SK-N-SH (cell line): ENCODE measurements at regions not wholly inside any gene's neighbourhood (a gene's known extent, or its start where the extent isn't known, plus 50 kb on each side); places are given as distances from the start of the nearest gene placed in this dataset.

ENCODE experiments used
- CTCF ChIA-PET: fragments of 300-600, 350-600 bp; formaldehyde crosslinking; extraction: SDS; loops from one replicate; lab custom pipeline; 2021; lab: Yijun Ruan, JAX
- POLR2A ChIA-PET: fragments of 350-600 bp; sonication (Branson Sonifier 250); formaldehyde crosslinking; extraction: SDS; loops from one replicate; lab custom pipeline; 2020; ENCODE audit warnings: antibody characterized with exemption, inconsistent platforms; lab: Yijun Ruan, JAX
- DNase-seq: peaks from one replicate; pipeline ENCODE4 v3.0.0; 2012
- H2AFZ ChIP-seq: fragments of 200-600 bp; sonication (generic); 2 replicates; pipeline ENCODE4 v1.8.1; 2016; ENCODE audit warnings: antibody characterized with exemption, mild to moderate bottlenecking, low read depth
- H3F3A ChIP-seq: fragments of 200-600 bp; sonication (generic); replicated peaks from 2 replicates; pipeline ENCODE3; 2016; ENCODE audit warnings: antibody characterized with exemption, mild to moderate bottlenecking; ENCODE audit not compliant: insufficient read depth
- H3K27ac ChIP-seq, 2 experiments: fragments of 200-500 bp in 1 of 2; fragments of 200-600 bp in 1 of 2; sonication (Bioruptor generic) in 1 of 2; sonication (generic), shearing (Covaris generic) in 1 of 2; 2 replicates each; pipeline versions ENCODE4 v1.5.1 to v1.6.1; 2014 to 2016; ENCODE audit warnings: low read depth in 2 of 2, inconsistent platforms in 1 of 2, low read length in 1 of 2, mild to moderate bottlenecking in 1 of 2, mixed read lengths in 1 of 2
- H3K27me3 ChIP-seq: fragments of 200-600 bp; sonication (generic), shearing (Covaris generic); 2 replicates; pipeline ENCODE4 v1.6.1; 2016; ENCODE audit warnings: mixed run types; ENCODE audit not compliant: insufficient read depth
- H3K36me3 ChIP-seq, 2 experiments: fragments of 200-500 bp in 1 of 2; fragments of 200-600 bp in 1 of 2; sonication (Bioruptor generic) in 1 of 2; sonication (generic) in 1 of 2; replicated peaks in 1 of 2; 2 replicates each; pipeline versions ENCODE3 to v1.5.1; 2014 to 2016; ENCODE audit warnings: low read length in 1 of 2, mild to moderate bottlenecking in 1 of 2; ENCODE audit not compliant: insufficient read depth in 2 of 2, control insufficient read depth in 1 of 2
- H3K4me1 ChIP-seq, 2 experiments: fragments of 200-500 bp in 1 of 2; fragments of 200-600 bp in 1 of 2; sonication (Bioruptor generic) in 1 of 2; sonication (generic), shearing (Covaris generic) in 1 of 2; 2 replicates each; pipeline versions ENCODE4 v1.5.1 to v1.6.1; 2014 to 2016; ENCODE audit warnings: low read depth in 1 of 2, low read length in 1 of 2, mixed run types in 1 of 2; ENCODE audit not compliant: insufficient read depth in 2 of 2, control insufficient read depth in 1 of 2
- H3K4me2 ChIP-seq: fragments of 200-600 bp; sonication (generic), shearing (Covaris generic); 2 replicates; pipeline ENCODE4 v1.6.1; 2017; ENCODE audit warnings: mixed run types
- H3K4me3 ChIP-seq, 2 experiments: fragments of 200-500 bp in 1 of 2; fragments of 200-600 bp in 1 of 2; sonication (Bioruptor generic) in 1 of 2; sonication (generic), shearing (Covaris generic) in 1 of 2; 2 replicates each; pipeline versions ENCODE4 v1.5.1 to v1.8.1; 2014 to 2016; ENCODE audit warnings: low read depth in 2 of 2, inconsistent platforms in 1 of 2, low read length in 1 of 2, mild to moderate bottlenecking in 1 of 2, mixed read lengths in 1 of 2, moderate library complexity in 1 of 2
- H3K79me2 ChIP-seq: fragments of 200-600 bp; sonication (generic); 2 replicates; pipeline ENCODE4 v1.8.1; 2017; ENCODE audit warnings: mild to moderate bottlenecking; ENCODE audit not compliant: insufficient read depth
- H3K9ac ChIP-seq: fragments of 200-600 bp; sonication (generic); 2 replicates; pipeline ENCODE4 v1.6.1; 2017; ENCODE audit warnings: mixed run types
- H3K9me2 ChIP-seq: fragments of 200-600 bp; sonication (generic); 2 replicates; pipeline ENCODE4 v1.6.1; 2017; ENCODE audit warnings: mixed run types
- H3K9me3 ChIP-seq: fragments of 200-600 bp; sonication (generic); 2 replicates; pipeline ENCODE4 v1.6.1; 2017; ENCODE audit warnings: mixed run types, mild to moderate bottlenecking, moderate library complexity
- H4K20me1 ChIP-seq: fragments of 200-600 bp; sonication (generic); 2 replicates; pipeline ENCODE4 v1.6.1; 2017; ENCODE audit warnings: mild to moderate bottlenecking, mixed run types; ENCODE audit not compliant: insufficient read depth
- CHD2 ChIP-seq: fragments of 150-350 bp; IDR thresholded peaks from 2 replicates; pipeline ENCODE4 v1.6.1; 2018; ENCODE audit warnings: low read length; ENCODE audit not compliant: partially characterized antibody
- ELF1 ChIP-seq: IDR thresholded peaks from 2 replicates; pipeline ENCODE4 v1.4.0; 2012
- FOSL2 ChIP-seq: IDR thresholded peaks from 2 replicates; pipeline ENCODE4 v1.4.0; 2012; ENCODE audit warnings: low read depth, mild to moderate bottlenecking, moderate library complexity, borderline replicate concordance
- GABPA ChIP-seq: IDR thresholded peaks from 2 replicates; pipeline ENCODE4 v1.4.0; 2012; ENCODE audit warnings: low read depth, mild to moderate bottlenecking
- GATA2 ChIP-seq: sonication (generic); formaldehyde crosslinking; IDR thresholded peaks from 2 replicates; pipeline ENCODE4 v1.5.0; 2020; ENCODE audit warnings: mild to moderate bottlenecking, missing genetic modification reagents
- IRF3 ChIP-seq: fragments of 150-350 bp; IDR thresholded peaks from 2 replicates; pipeline ENCODE4 v1.6.1; 2016; ENCODE audit warnings: mild to moderate bottlenecking, low read depth, low read length
- JUND ChIP-seq: IDR thresholded peaks from 2 replicates; pipeline ENCODE4 v1.4.0; 2012
- MXI1 ChIP-seq: IDR thresholded peaks from 2 replicates; pipeline ENCODE4 v1.6.1; 2012; ENCODE audit warnings: mild to moderate bottlenecking, low read depth, low read length, improper control_type of control experiment
- PBX3 ChIP-seq: IDR thresholded peaks from 2 replicates; pipeline ENCODE4; 2012
- RAD21 ChIP-seq: IDR thresholded peaks from 2 replicates; pipeline ENCODE4 v1.6.1; 2012; ENCODE audit warnings: mild to moderate bottlenecking, low read length
- RCOR1 ChIP-seq: fragments of 150-350 bp; IDR thresholded peaks from 2 replicates; pipeline ENCODE4 v1.6.1; 2017; ENCODE audit warnings: antibody characterized with exemption, low read length
- RFX5 ChIP-seq: IDR thresholded peaks from 2 replicates; pipeline ENCODE4 v1.6.1; 2012; ENCODE audit warnings: mild to moderate bottlenecking, improper control_type of control experiment, low read length
- TAF1 ChIP-seq: IDR thresholded peaks from 2 replicates; pipeline ENCODE4 v1.6.1; 2012; ENCODE audit warnings: low read depth, mild to moderate bottlenecking, low read length, moderate library complexity, borderline replicate concordance
- TEAD4 ChIP-seq: IDR thresholded peaks from 2 replicates; pipeline ENCODE4 v1.4.0; 2012; ENCODE audit warnings: mild to moderate bottlenecking, borderline replicate concordance; ENCODE audit not compliant: insufficient read depth
- USF1 ChIP-seq: IDR thresholded peaks from 2 replicates; pipeline ENCODE4 v1.4.0; 2012; ENCODE audit warnings: low read depth, borderline replicate concordance
- USF2 ChIP-seq: fragments of 150-350 bp; IDR thresholded peaks from 2 replicates; pipeline ENCODE4 v1.6.1; 2017; ENCODE audit warnings: antibody characterized with exemption, low read length, low read depth, borderline replicate concordance
- WGBS: methylation state at CpG from one replicate; pipeline ENCODE4 v1.1.6; 2017; ENCODE audit warnings: low lambda C conversion rate; 5-methylcytosine and 5-hydroxymethylcytosine counted together
- TF ChIP-seq, protein P1 (sequence below): IDR thresholded peaks from 2 replicates; pipeline ENCODE4 v1.4.0; 2012; ENCODE audit warnings: low read depth

- TF ChIP-seq PBX3 (peak; percentile 53), MXI1 (no peak), JUND (peak; percentile 16; the same call in 1 of the 2 replicates), RCOR1 (no peak), RFX5 (no peak), IRF3 (no peak), GATA2 (CRISPR knock-in tag) (no peak), TEAD4 (peak; percentile 64; the same call in 1 of the 2 replicates), GABPA (no peak), ELF1 (no peak)
Measured at GRCh38 chrX:45322382-45322781, 121.7 kb upstream of the DIPK2B start (continued).

DNA sequence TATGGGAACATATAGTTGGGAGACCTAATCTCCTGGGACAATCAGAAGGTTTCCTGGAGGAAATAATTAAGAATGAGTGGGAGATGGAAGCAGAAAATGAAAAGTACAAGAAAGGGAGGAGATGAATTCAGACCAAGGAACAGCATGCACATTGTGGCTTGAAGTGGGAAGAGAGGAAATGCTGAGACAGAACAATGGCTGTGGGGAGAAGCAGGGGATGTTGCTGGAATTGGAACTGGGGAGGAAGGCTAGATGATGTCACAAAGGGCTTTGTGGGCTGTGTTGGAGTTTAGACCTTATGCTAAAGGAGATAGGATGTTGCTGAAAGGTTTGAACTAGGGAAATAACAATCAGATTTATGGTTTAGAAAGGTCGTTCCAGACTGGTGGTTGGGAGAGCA is 119.5 kb upstream of the DIPK2B start:
- H3K9me2 ChIP-seq, result no peaks in the 10 kb centered on the region
- H3K4me3 ChIP-seq, result no peak overlapping the region
- H3K4me1 ChIP-seq, result 0 out of 4 replicates have a peak, but pooled peaks cover 0 to 13% of the 10 kb centered on the region in 2 experiments
- H2AFZ ChIP-seq, result no peak overlapping the region
- no peaks in the 10 kb centered on the region for H4K20me1 ChIP-seq
- H3K36me3 ChIP-seq, result no peaks in the 10 kb centered on the region
- no peak overlapping the region for H3K4me2 ChIP-seq
- H3K9ac ChIP-seq, result no peak overlapping the region
- CTCF ChIA-PET, result no interaction called here
- H3K9me3 ChIP-seq, result no peaks in the 10 kb centered on the region
- POLR2A ChIA-PET, result no interaction called here
- H3K27ac ChIP-seq, result no peak overlapping the region
- no peak for DNase-seq
- TF ChIP-seq, protein P1, sequence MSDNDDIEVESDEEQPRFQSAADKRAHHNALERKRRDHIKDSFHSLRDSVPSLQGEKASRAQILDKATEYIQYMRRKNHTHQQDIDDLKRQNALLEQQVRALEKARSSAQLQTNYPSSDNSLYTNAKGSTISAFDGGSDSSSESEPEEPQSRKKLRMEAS, result no peak
- no peak for TF ChIP-seq GATA2 (CRISPR knock-in tag)
- no peak for TF ChIP-seq FOSL2
- no peak for TF ChIP-seq TAF1
- no peak for TF ChIP-seq USF1
- no peak for TF ChIP-seq RAD21
- TF ChIP-seq RCOR1, result no peak
- TF ChIP-seq MXI1, result no peak
- no peak for TF ChIP-seq CHD2
- no peak for TF ChIP-seq USF2
- TF ChIP-seq, all 33 proteins: peak for 0
- no peaks in the 10 kb centered on the region for H3K79me2 ChIP-seq
- WGBS, result 33% methylated on average over 1 of the region's 1 CpG
- no peaks in the 10 kb centered on the region for H3K27me3 ChIP-seq
- peaks cover 9% of the 10 kb centered on the region for H3F3A ChIP-seq
